Panc1 (cell line): ENCODE measurements at regions not wholly inside any gene's neighbourhood (a gene's known extent, or its start where the extent isn't known, plus 50 kb on each side); places are given as distances from the start of the nearest gene placed in this dataset.
"Not testable (repeated sequence)": the region's sequence is repeated elsewhere in the genome, so short reads cannot be mapped to it uniquely, and the experiment has no call there.

ENCODE experiments used
- ATAC-seq: fragments of 200-7000 bp; cut with Tn5 transposase; 2 replicates; pipeline ENCODE4 v1.9.1; 2020; ENCODE audit warnings: mild to moderate bottlenecking, moderate library complexity
- BruUV-seq: library from RNA; stranded (reverse); fragments of 400-500 nt; replicated peaks from 2 replicates; lab custom pipeline; 2021; lab: Mats Ljungman, UMichigan
- CTCF ChIA-PET: fragments of 300-600 bp; sonication (Branson Sonifier 250); formaldehyde crosslinking; loops from one replicate; lab custom pipeline; 2022; ENCODE audit warnings: antibody characterized with exemption; lab: Charles Lee
- POLR2A ChIA-PET: fragments of 300-600 bp; sonication (Branson Sonifier 250); formaldehyde crosslinking; loops from one replicate; lab custom pipeline; 2022; ENCODE audit warnings: antibody characterized with exemption; lab: Charles Lee
- DNase-seq: peaks from one replicate; pipeline ENCODE4 v3.0.0-alpha.2; 2010; ENCODE audit warnings: low read depth, low spot score
- H3K27ac ChIP-seq: 2 replicates; pipeline ENCODE4 v1.5.1; 2011; ENCODE audit warnings: mild to moderate bottlenecking, low read length, inconsistent platforms
- H3K27me3 ChIP-seq: fragments of 200-500 bp; sonication (Bioruptor generic); 2 replicates; pipeline ENCODE4 v1.6.0; 2014; ENCODE audit warnings: low read length, inconsistent platforms; ENCODE audit not compliant: control insufficient read depth, insufficient read depth
- H3K36me3 ChIP-seq: fragments of 200-500 bp; sonication (Bioruptor generic); 2 replicates; pipeline ENCODE4 v1.5.1; 2014; ENCODE audit warnings: inconsistent platforms, mild to moderate bottlenecking, low read length, moderate library complexity; ENCODE audit not compliant: control insufficient read depth, insufficient read depth
- H3K4me1 ChIP-seq: 2 replicates; pipeline ENCODE4 v1.5.1; 2011; ENCODE audit warnings: inconsistent platforms, mild to moderate bottlenecking, low read length, moderate library complexity; ENCODE audit not compliant: control insufficient read depth, insufficient read depth
- H3K4me3 ChIP-seq, 2 experiments: 2 replicates each; pipeline ENCODE4 v1.5.1; 2011 to 2012; ENCODE audit warnings: low read depth in 2 of 2, low read length in 2 of 2, mild to moderate bottlenecking in 2 of 2, inconsistent platforms in 1 of 2, moderate library complexity in 1 of 2
- H3K9me3 ChIP-seq: fragments of 200-500 bp; sonication (Bioruptor generic); 2 replicates; pipeline ENCODE4 v1.5.1; 2014; ENCODE audit warnings: low read depth, mild to moderate bottlenecking, inconsistent platforms, low read length, moderate library complexity; ENCODE audit not compliant: control insufficient read depth, insufficient read depth
- POLR2AphosphoS5 ChIP-seq: IDR thresholded peaks from 2 replicates; pipeline ENCODE4 v1.6.1; 2012; ENCODE audit warnings: mild to moderate bottlenecking, low read depth, low read length, moderate library complexity
- REST ChIP-seq, 2 experiments: IDR thresholded peaks; 2 replicates each; pipeline ENCODE4 v1.6.1; 2011 to 2012; ENCODE audit warnings: low read depth in 2 of 2, control low read depth in 1 of 2, low read length in 1 of 2, mild to moderate bottlenecking in 1 of 2, moderate library complexity in 1 of 2; ENCODE audit not compliant: insufficient read depth in 1 of 2
- SIN3A ChIP-seq: IDR thresholded peaks from 2 replicates; pipeline ENCODE4 v1.6.1; 2012; ENCODE audit warnings: low read depth, mild to moderate bottlenecking, low read length, moderate library complexity, borderline replicate concordance; ENCODE audit not compliant: insufficient read depth
- TCF7L2 ChIP-seq: IDR thresholded peaks from 2 replicates; pipeline ENCODE4 v1.6.1; 2011; ENCODE audit warnings: mild to moderate bottlenecking, low read depth, low read length, inconsistent platforms
- in situ Hi-C: cut with HindIII; loops from 2 replicates; pipeline ENCODE4 v1.10.0; 2016; ENCODE audit warnings: low sequenced_read_pairs, low pct_unique_long_range_greater_than_20kb
- intact Hi-C: fragments of 100-400 bp; cut with micrococcal nuclease; formaldehyde crosslinking; loops from one replicate; pipeline ENCODE4 v1.10.0; 2022; ENCODE audit not compliant: unreplicated experiment
- TF ChIP-seq, protein P1 (sequence below): fragments of 450-650 bp; IDR thresholded peaks from 2 replicates; pipeline ENCODE4 v1.5.1; 2017; ENCODE audit warnings: mild to moderate bottlenecking

DNA sequence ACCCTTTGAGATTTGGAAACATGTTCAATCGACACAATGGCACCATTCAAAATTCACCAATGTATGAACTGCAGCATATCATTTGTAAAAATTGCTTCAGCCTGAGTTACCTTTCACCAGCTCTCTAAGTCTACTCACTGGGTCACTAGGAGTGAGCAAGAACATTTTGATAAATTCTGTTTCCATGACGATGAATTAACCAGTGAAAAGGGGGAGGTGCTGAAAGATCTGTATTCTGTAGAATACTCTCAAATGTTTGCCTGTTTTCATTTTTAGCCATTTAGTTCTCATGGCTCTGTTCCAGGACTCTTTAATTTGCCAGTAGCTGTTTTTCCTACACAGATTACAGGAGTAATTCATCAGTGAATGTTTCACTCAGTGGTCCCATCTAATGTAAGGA, 883.4 kb downstream of the DIAPH3 start:
- intact Hi-C loops, result no loop called here
- POLR2A ChIA-PET, result no interaction called here

DNA sequence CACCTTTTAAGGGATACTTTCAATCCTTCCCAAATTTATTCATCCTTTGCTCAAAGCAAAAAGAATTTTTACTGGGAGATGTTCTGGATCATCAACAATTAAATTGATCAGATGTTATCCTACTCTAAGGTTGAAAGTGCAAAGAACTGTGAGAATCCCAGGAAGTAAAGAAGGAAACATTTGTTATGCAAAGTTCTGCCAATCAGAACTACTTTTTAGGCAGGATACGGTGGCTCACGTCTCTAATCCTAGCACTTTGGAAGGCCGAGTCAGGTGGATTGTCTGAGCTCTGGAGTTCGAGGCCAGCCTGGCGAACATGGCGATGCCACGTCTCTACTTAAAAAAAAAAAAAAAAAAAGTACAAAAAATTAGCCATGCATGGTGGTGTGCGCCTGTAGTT, 882.3 kb downstream of the DIAPH3 start:
- H3K9me3 ChIP-seq, result no peaks in the 10 kb centered on the region
- no TSS peak for BruUV-seq
- ATAC-seq (no peak), DNase-seq (no peak)
- H3K4me3 ChIP-seq, result no peak overlapping the region
- H3K27me3 ChIP-seq, result no peaks in the 10 kb centered on the region
- TF ChIP-seq POLR2AphosphoS5 (no peak), TCF7L2 (no peak), REST (IDR thresholded peaks at IDR 0.05; ENCODE audit: insufficient read depth in 1 of 2, low read depth in 2 of 2, low read length in 1 of 2) (no peak), SIN3A (no peak)
- TF ChIP-seq, protein P1, sequence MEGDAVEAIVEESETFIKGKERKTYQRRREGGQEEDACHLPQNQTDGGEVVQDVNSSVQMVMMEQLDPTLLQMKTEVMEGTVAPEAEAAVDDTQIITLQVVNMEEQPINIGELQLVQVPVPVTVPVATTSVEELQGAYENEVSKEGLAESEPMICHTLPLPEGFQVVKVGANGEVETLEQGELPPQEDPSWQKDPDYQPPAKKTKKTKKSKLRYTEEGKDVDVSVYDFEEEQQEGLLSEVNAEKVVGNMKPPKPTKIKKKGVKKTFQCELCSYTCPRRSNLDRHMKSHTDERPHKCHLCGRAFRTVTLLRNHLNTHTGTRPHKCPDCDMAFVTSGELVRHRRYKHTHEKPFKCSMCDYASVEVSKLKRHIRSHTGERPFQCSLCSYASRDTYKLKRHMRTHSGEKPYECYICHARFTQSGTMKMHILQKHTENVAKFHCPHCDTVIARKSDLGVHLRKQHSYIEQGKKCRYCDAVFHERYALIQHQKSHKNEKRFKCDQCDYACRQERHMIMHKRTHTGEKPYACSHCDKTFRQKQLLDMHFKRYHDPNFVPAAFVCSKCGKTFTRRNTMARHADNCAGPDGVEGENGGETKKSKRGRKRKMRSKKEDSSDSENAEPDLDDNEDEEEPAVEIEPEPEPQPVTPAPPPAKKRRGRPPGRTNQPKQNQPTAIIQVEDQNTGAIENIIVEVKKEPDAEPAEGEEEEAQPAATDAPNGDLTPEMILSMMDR, result no peak
- H3K4me1 ChIP-seq, result no peaks in the 10 kb centered on the region
- CTCF ChIA-PET, result no interaction called here
- intact Hi-C loops, result no loop called here
- no peaks in the 10 kb centered on the region for H3K36me3 ChIP-seq
- POLR2A ChIA-PET, result no interaction called here
- in situ Hi-C loops, result no loop called here
- H3K27ac ChIP-seq, result no peak overlapping the region

More for the DNA sequence above, 883.4 kb downstream of the DIAPH3 start:
- in situ Hi-C loops, result no loop called here
- Histone ChIP-seq H3K27ac (no peak overlapping the region), H3K27me3 (no peaks in the 10 kb centered on the region), H3K4me3 (no peak overlapping the region), H3K36me3 (no peaks in the 10 kb centered on the region), H3K4me1 (no peaks in the 10 kb centered on the region), H3K9me3 (no peaks in the 10 kb centered on the region)
- CTCF ChIA-PET, result no interaction called here
- TF ChIP-seq POLR2AphosphoS5 (no peak), SIN3A (no peak), TCF7L2 (no peak), REST (IDR thresholded peaks at IDR 0.05; ENCODE audit: insufficient read depth in 1 of 2, low read depth in 2 of 2, low read length in 1 of 2) (no peak)
- TF ChIP-seq, protein P1, result no peak
- no TSS peak for BruUV-seq
- ATAC-seq, result no peak
- DNase-seq, result no peak

DNA sequence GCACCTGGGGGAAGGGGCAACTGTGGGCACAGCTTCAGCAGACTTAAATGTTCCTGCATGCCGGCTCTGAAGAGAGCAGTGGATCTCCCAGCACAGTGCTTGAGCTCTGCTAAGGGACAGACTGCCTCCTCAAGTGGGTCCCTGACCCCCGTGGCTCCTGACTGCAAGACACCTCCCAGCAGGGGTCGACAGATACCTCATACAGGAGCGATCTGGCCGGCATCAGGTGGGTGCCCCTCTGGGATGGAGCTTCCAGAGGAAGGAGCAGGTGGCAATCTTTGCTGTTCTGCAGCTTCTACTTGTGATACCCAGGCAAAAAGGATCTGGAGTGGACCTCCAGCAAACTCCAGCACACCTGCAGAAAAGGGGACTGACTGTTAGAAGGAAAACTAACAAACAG, 871.5 kb downstream of the DIAPH3 start:
- BruUV-seq, POLR2A ChIA-PET, intact Hi-C loops, CTCF ChIA-PET, H3K27ac ChIP-seq, in situ Hi-C loops, H3K4me1 ChIP-seq, H3K27me3 ChIP-seq, ATAC-seq, H3K9me3 ChIP-seq, H3K36me3 ChIP-seq, H3K4me3 ChIP-seq, DNase-seq: not testable (repeated sequence)
